NCI-H2029 (cell line): ENCODE measurements at regions not wholly inside any gene's neighbourhood (a gene's known extent, or its start where the extent isn't known, plus 50 kb on each side); places are given as distances from the start of the nearest gene placed in this dataset.
"Not testable (repeated sequence)": the region's sequence is repeated elsewhere in the genome, so short reads cannot be mapped to it uniquely, and the experiment has no call there.

Source experiments
- DNase-seq: peaks from one replicate; lab custom pipeline; 2025; lab: John Stamatoyannopoulos, UW

DNA sequence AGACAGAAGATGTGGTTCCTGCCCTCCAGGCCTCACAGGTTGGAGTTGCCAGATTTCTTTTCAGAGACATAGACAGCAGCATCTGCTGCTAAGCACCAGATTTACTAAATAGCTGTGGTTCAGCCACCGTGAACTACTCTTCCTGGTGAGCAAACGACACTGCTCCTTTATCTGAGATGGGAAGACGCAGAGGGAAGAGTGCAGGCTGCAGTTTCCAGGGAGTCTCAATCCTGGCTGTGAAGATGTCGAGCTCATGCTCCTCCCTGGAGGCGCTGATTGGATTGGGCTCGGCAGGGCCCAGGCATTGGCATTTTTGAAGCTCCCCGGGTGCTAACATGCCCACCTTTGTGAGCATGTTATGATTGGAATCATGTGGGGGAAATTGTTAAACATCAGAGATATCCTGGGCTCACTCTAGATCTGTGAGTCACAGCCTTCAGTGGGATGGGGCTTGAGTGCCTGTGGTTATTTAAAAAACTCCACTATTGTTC lies 314.8 kb downstream of the TSN start:
- no peak for DNase-seq

- no peak for DNase-seq
These were observed 317.2 kb downstream of the TSN start for GRCh38 chr2:122072666-122073065.

- DNase-seq = no peak
These were observed 318.8 kb downstream of the TSN start for GRCh38 chr2:122074201-122074600.

DNA sequence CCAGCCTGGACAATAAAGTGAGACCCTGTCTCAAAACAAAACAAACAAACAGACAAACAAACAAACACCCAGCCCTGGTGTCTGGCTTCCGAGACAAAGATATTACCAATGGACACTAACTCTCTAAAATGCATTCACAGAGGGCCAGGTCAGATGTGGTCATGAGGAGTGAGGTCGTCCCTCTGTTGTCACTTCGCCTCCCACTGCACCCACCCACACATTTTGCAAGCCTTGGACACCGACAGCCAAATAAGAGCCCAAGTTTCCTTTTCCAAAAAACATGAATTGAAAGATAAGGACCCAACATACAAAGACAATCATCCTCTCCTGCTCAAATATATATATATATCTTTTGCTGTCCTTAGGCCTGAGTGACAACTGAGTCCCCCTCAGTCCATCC lies 319.9 kb downstream of the TSN start:
- no peak for DNase-seq

- no peak for DNase-seq
These were observed 321.7 kb downstream of the TSN start for GRCh38 chr2:122077114-122077513.

DNA sequence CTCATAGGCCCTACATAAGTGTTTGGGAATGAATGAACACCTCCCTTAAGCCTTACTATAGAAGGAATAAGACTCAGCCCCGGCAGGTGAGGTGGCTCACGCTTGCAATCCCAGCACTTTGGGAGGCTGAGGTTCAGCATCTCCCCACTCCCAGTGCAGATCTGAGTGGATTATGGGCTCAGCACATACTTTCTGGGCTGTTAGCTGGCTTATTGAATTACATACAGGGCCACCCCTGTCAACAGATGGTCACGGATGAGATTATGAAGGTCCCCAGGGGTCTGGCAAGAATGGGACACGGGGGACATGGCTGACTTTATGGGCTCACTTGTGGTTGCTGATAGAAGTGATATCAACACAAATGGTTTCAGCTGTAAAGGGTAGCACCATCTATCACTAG lies 322.3 kb downstream of the TSN start:
- no peak for DNase-seq

GRCh38 chr2:122078451-122078850 lies 323.0 kb downstream of the TSN start:
- no peak for DNase-seq

GRCh38 chr2:122079844-122080243 lies 324.4 kb downstream of the TSN start:
- no peak for DNase-seq

- no peak for DNase-seq
These were observed 324.9 kb downstream of the TSN start for GRCh38 chr2:122080316-122080715.

- DNase-seq = no peak
These were observed 325.4 kb downstream of the TSN start for GRCh38 chr2:122080871-122081270.

DNA sequence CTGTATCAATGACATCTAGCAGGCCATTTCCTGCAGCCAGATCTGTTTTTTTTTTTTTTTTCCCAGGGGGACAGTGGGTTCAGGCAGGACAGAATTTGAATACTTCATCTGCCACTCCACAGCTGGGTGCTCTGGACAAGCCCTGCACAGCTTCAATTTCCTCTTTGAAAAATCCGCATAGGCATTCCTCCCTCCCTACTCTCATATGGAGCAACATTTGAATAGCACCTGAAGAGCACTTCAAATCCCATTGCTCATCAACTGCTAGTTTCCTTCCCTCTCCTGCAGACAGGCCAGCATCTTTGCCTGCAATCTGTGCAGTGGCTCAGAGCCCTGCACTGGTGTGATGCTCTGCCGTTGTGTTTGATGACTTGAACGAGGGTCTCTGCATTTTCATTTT lies 326.3 kb downstream of the TSN start:
- peak; percentile 76 for DNase-seq

DNA sequence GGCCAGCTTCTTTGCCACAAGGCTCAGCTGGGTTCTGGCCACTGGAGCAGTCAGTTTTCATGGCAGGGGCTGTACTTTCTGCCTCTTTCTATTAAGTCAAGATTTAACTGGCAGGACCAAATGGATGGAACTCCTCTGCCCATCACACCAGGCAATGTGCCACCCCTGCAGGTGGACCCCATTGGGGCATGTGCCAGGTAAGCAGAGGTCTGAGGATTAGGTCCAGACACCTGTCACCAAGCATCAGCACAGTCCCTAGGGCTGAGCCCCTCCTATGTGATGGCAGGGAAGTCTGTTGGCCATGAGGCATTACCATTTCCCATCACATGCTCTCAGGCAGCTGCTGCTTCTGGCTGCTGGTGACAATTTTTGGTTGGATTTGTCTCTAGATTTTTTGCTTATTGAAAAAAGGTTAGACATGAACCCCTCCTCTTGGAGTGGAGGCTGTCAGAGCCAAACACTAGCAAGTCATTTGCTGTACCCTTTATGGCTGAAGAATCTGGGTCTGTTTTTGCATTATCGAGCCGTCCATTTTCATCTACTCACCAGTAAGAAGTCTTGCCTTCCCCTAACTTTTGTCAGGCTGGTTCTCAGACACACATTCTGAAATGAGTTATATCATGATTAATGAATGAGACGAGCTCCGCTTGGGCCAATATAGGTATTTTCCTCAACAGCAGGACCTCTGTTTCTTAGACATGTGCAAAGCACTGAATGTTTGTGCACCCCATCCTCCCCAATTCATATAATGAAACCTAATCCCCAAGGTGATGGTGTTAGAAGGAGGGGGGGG lies 328.0 kb downstream of the TSN start:
- no peak for DNase-seq

- DNase-seq = not testable (repeated sequence)
These were observed 330.2 kb downstream of the TSN start for GRCh38 chr2:122085672-122086071.

DNA sequence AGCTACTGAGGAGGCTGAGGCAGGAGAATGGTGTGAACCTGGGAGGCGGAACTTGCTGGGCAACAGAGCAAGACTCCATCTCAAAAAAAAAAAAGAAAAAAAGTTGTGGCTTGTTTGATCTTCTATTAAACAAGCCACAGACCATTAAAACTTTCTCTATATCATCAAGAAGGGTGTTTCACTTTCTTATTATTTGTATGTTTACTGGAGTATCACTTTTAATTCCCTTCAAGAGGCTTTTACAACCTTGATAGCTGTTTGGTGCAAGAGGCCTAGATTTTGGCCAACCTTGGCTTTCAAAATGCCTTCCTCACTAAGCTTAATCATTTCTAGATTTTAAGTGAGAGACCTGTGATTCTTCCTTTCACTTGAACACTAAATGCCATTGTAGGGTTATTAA lies 339.1 kb downstream of the TSN start:
- DNase-seq = no peak

- no peak for DNase-seq
These were observed 341.3 kb downstream of the TSN start for GRCh38 chr2:122096761-122097160.

DNA sequence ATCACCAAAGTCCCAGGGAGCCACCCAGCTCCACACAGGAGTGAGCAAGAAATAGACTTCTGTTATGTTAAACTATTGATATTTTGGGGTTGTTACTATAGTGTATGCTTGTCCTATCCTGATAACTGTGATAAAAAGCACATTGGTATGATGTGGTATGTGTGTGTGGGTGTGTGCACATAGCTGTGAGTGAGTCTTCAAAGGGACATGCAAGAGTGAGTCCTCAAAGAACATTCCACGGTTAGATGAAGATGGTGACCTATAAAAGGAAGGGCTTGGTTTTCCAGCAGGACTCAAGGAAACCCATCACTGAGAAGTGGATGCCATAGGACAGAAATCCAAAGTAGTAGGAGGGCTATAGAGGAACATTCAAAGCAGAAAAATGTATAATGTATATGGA lies 342.9 kb downstream of the TSN start:
- no peak for DNase-seq

- no peak for DNase-seq
These were observed 344.9 kb downstream of the TSN start for GRCh38 chr2:122100346-122100745.

DNA sequence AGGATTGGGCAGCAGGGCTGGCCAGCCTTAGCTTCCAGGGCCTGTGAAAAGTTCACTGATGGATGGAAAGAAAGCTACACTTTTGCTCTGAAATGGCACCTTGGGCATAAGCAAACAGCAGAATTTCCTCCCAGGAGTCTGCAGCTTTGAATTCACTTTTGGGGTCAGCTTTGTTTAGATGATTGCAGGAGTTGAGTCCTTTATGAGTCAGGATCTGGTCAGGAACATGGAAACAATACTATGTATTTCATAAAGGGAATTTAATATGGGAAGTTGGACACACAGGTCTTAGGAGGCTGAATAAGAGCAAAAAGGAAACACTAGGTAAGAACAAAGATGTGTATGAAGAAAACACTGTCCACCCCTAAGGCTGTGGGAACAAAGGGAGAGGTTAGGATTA lies 345.3 kb downstream of the TSN start:
- no peak for DNase-seq

GRCh38 chr2:122101319-122101718 lies 345.9 kb downstream of the TSN start:
- no peak for DNase-seq

DNA sequence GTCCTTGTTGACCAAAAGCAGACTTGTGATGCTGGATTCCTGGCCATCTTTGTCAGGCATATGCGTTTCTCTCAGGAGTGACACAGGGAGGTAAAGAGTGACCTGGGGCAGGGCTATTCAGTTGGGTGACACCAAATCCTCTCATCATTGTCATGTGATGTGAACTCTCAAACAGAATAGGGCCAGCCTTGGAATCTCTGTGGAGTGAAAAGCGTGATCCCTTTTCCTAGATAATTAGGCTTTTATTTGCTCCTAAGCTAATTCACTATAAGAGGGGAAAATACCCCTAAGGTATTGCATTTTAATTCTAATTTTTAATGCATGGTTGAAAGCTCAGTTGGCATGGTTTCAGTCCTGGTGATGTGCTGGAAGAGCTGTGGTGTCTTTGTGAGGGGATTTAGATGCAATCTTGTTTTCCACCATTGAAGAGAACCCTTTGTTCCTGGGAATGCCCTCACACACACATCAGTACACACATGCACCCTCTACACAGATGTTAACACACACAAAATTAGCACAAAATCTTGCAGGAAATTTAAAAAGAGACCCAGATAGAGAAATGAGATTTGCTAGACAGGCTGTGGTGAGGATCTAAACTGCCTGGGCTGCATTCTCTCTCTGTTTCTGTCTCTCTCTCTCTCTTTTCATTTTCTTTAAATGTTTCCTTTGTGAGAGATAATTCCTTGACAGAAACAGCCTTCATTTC lies 349.9 kb downstream of the TSN start:
- no peak for DNase-seq

- DNase-seq = no peak
These were observed 350.4 kb downstream of the TSN start for GRCh38 chr2:122105877-122106206.

- no peak for DNase-seq
These were observed 352.7 kb downstream of the TSN start for GRCh38 chr2:122108186-122108585.

- DNase-seq = no peak
These were observed 357.0 kb downstream of the TSN start for GRCh38 chr2:122112216-122113005.
